Transverse colon (tissue), 4 donors: ENCODE measurements at regions not wholly inside any gene's neighbourhood (a gene's known extent, or its start where the extent isn't known, plus 50 kb on each side); places are given as distances from the start of the nearest gene placed in this dataset.

Source experiments
- DNase-seq: peaks from one replicate; pipeline ENCODE4 v3.0.0-alpha.2; 2019
- H3K27ac ChIP-seq, 4 donors: fragments of 200-600 bp; sonication (generic); 2 replicates each; pipeline ENCODE4 v1.5.1; 2016 to 2018; ENCODE audit warnings: inconsistent platforms in 4 of 4
- H3K27me3 ChIP-seq: fragments of 200-600 bp; sonication (generic); 2 replicates; pipeline ENCODE4 v1.5.1; 2017; ENCODE audit warnings: inconsistent platforms
- H3K36me3 ChIP-seq, 4 donors: fragments of 200-600 bp; sonication (generic); 2 replicates each; pipeline ENCODE4 v1.5.1; 2017 to 2019; ENCODE audit warnings: inconsistent platforms in 4 of 4
- H3K4me1 ChIP-seq, 4 donors: fragments of 200-600 bp; sonication (generic); 2 replicates each; pipeline ENCODE4 v1.5.1; 2017 to 2020; ENCODE audit warnings: inconsistent platforms in 4 of 4
- H3K4me3 ChIP-seq, 4 donors: fragments of 200-600 bp; sonication (generic); 1 replicate in 1 of 4; 2 replicates in 3 of 4; pipeline versions ENCODE4 v1.5.1 to v1.6.1; 2017 to 2019; ENCODE audit warnings: inconsistent platforms in 4 of 4
- H3K9me3 ChIP-seq, 2 donors: fragments of 200-600 bp; sonication (generic); 2 replicates each; pipeline ENCODE4 v1.5.1; 2017 to 2019; ENCODE audit warnings: inconsistent platforms in 2 of 2
- EP300 ChIP-seq: sonication (generic); formaldehyde crosslinking; IDR thresholded peaks from one replicate; pipeline ENCODE4 v1.6.1; 2017; ENCODE audit warnings: antibody characterized with exemption, low read depth
- POLR2A ChIP-seq: fragments of 450-650 bp; IDR thresholded peaks from one replicate; pipeline ENCODE4 v1.6.1; 2016; ENCODE audit warnings: antibody characterized with exemption, mild to moderate bottlenecking, moderate library complexity
- POLR2AphosphoS5 ChIP-seq, 3 donors: sonication (generic); formaldehyde crosslinking; IDR thresholded peaks; one replicate each; pipeline ENCODE4 v1.6.1; 2016; ENCODE audit warnings: antibody characterized with exemption in 3 of 3
- WGBS, 2 donors: methylation state at CpG; one replicate each; pipeline ENCODE4 v1.1.5; 2018; ENCODE audit warnings: low coverage in 1 of 2; 5-methylcytosine and 5-hydroxymethylcytosine counted together
- in situ Hi-C, 4 donors: fragments of 200-750 bp; cut with MboI; loops; one replicate each; pipeline versions ENCODE4 v1.15.0 to v1.15.1; 2017; ENCODE audit warnings: low sequenced_read_pairs in 3 of 4, low pct_ligation_motif_present in 1 of 4, low pct_unique_long_range_greater_than_20kb in 1 of 4
- intact Hi-C: fragments of 100-400 bp; cut with DNase I; formaldehyde crosslinking; loops from one replicate; pipeline ENCODE4 v1.15.1; 2023; ENCODE audit warnings: low total_unique reads
- TF ChIP-seq, protein P1 (sequence below), 5 experiments: fragments of 200-600 bp in 3 of 5; fragments of 450-650 bp in 2 of 5; sonication (generic) in 3 of 5; IDR thresholded peaks; 1 replicate in 2 of 5; 2 replicates in 3 of 5; pipeline ENCODE4 v1.5.1; 2016 to 2017; ENCODE audit warnings: antibody characterized with exemption in 5 of 5, inconsistent platforms in 3 of 5, mild to moderate bottlenecking in 2 of 5, moderate library complexity in 1 of 5

GRCh38 chr9:27844797-27845196, 271.5 kb upstream of the C9orf72 start:
- Histone ChIP-seq H3K4me3 (no peak overlapping the region), H3K4me1 (no peaks in the 10 kb centered on the region), H3K27ac (no peak overlapping the region), H3K9me3 (no peaks in the 10 kb centered on the region), H3K27me3 (no peaks in the 10 kb centered on the region), H3K36me3 (no peaks in the 10 kb centered on the region)
- no peak for DNase-seq
- 12 to 22% methylated on average over 1 of the region's 1 CpG for WGBS, 2 donors
- intact Hi-C loops = no loop called here
- TF ChIP-seq EP300 (no peak), POLR2AphosphoS5 (IDR thresholded peaks at IDR 0.05) (no peak), POLR2A (no peak)
- TF ChIP-seq, protein P1, sequence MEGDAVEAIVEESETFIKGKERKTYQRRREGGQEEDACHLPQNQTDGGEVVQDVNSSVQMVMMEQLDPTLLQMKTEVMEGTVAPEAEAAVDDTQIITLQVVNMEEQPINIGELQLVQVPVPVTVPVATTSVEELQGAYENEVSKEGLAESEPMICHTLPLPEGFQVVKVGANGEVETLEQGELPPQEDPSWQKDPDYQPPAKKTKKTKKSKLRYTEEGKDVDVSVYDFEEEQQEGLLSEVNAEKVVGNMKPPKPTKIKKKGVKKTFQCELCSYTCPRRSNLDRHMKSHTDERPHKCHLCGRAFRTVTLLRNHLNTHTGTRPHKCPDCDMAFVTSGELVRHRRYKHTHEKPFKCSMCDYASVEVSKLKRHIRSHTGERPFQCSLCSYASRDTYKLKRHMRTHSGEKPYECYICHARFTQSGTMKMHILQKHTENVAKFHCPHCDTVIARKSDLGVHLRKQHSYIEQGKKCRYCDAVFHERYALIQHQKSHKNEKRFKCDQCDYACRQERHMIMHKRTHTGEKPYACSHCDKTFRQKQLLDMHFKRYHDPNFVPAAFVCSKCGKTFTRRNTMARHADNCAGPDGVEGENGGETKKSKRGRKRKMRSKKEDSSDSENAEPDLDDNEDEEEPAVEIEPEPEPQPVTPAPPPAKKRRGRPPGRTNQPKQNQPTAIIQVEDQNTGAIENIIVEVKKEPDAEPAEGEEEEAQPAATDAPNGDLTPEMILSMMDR (IDR thresholded peaks at IDR 0.05) = no peak
- in situ Hi-C loops = no loop called here

DNA sequence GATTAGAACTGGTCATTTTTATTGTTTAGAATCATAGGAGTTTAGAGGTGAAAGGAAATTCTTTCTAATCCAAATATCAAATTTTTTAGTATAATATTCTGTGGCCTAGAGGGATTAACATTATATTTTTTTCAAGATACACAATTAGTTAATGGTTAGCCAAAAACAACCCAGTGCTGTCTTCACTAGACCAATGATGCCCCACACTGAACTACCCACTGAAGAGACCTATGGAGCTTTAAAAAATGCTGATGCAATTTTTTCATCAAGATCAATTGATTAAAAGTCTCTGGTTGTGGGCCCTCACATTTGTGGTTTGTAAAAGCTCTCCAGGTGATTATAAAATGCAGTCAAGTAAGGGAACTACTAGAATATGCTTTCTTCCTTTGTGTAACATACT, 274.1 kb upstream of the C9orf72 start:
- in situ Hi-C loops = no loop called here
- Histone ChIP-seq H3K4me3 (no peak overlapping the region), H3K36me3 (no peaks in the 10 kb centered on the region), H3K4me1 (no peaks in the 10 kb centered on the region), H3K27me3 (no peaks in the 10 kb centered on the region), H3K27ac (no peak overlapping the region), H3K9me3 (no peaks in the 10 kb centered on the region)
- TF ChIP-seq POLR2AphosphoS5 (IDR thresholded peaks at IDR 0.05) (no peak), EP300 (no peak), POLR2A (no peak)
- TF ChIP-seq, protein P1 (IDR thresholded peaks at IDR 0.05) = no peak
- no peak for DNase-seq
- intact Hi-C loops = no loop called here

- in situ Hi-C loops = no loop called here
- Histone ChIP-seq H3K36me3 (no peaks in the 10 kb centered on the region), H3K4me3 (no peak overlapping the region), H3K27me3 (no peaks in the 10 kb centered on the region), H3K27ac (no peak overlapping the region), H3K9me3 (no peaks in the 10 kb centered on the region), H3K4me1 (no peaks in the 10 kb centered on the region)
- TF ChIP-seq POLR2A = no peak
- intact Hi-C loops = no loop called here
- no peak for DNase-seq
- WGBS, 2 donors = 57 to 69% methylated on average over 1 of the region's 1 CpG
These were observed 274.5 kb upstream of the C9orf72 start for GRCh38 chr9:27847818-27848217.

GRCh38 chr9:27848315-27848714, 275.0 kb upstream of the C9orf72 start:
- in situ Hi-C loops = no loop called here
- 86 to 88% methylated on average over 2 of the region's 2 CpGs for WGBS, 2 donors
- H3K9me3 ChIP-seq = no peaks in the 10 kb centered on the region

GRCh38 chr9:27851858-27852257, 278.6 kb upstream of the C9orf72 start:
- no peak for TF ChIP-seq EP300
- TF ChIP-seq, protein P1 (IDR thresholded peaks at IDR 0.05) = no peak
- TF ChIP-seq POLR2A = no peak
- TF ChIP-seq POLR2AphosphoS5 (IDR thresholded peaks at IDR 0.05) = no peak
- intact Hi-C loops = no loop called here

More at GRCh38 chr9:27848315-27848714, 275.0 kb upstream of the C9orf72 start:
- Histone ChIP-seq H3K4me1 (no peaks in the 10 kb centered on the region), H3K4me3 (no peak overlapping the region), H3K27ac (no peak overlapping the region), H3K27me3 (no peaks in the 10 kb centered on the region), H3K36me3 (no peaks in the 10 kb centered on the region)
- DNase-seq = no peak
- TF ChIP-seq, protein P1 (IDR thresholded peaks at IDR 0.05) = no peak
- TF ChIP-seq POLR2AphosphoS5 (IDR thresholded peaks at IDR 0.05) (no peak), POLR2A (no peak), EP300 (no peak)
- intact Hi-C loops = no loop called here

More at GRCh38 chr9:27851858-27852257, 278.6 kb upstream of the C9orf72 start:
- no peak for DNase-seq
- Histone ChIP-seq H3K27ac (no peak overlapping the region), H3K4me3 (no peak overlapping the region), H3K27me3 (no peaks in the 10 kb centered on the region), H3K9me3 (no peaks in the 10 kb centered on the region), H3K36me3 (no peaks in the 10 kb centered on the region), H3K4me1 (no peaks in the 10 kb centered on the region)
- in situ Hi-C loops = no loop called here
- WGBS, 2 donors = 54% methylated on average over 1 of the region's 1 CpG; no CpG with 5 or more reads in 1 of the 2 donors
